NCI-H524 treated with DMSO at 0.1 percent for 48 hours (cell line): ENCODE measurements at regions not wholly inside any gene's neighbourhood (a gene's known extent, or its start where the extent isn't known, plus 50 kb on each side); places are given as distances from the start of the nearest gene placed in this dataset.
A peak's percentile ranks its signal among the peaks of the same experiment; 100 is the strongest.
"Not testable (repeated sequence)": the region's sequence is repeated elsewhere in the genome, so short reads cannot be mapped to it uniquely, and the experiment has no call there.

Experiments used
- DNase-seq: peaks from one replicate; lab custom pipeline; 2025; lab: John Stamatoyannopoulos, UW

GRCh38 chr7:36038063-36038721 lies 114.9 kb upstream of the EEPD1 start:
- no peak for DNase-seq

- no peak for DNase-seq
Measured at GRCh38 chr7:36039243-36039642, 113.8 kb upstream of the EEPD1 start.

DNA sequence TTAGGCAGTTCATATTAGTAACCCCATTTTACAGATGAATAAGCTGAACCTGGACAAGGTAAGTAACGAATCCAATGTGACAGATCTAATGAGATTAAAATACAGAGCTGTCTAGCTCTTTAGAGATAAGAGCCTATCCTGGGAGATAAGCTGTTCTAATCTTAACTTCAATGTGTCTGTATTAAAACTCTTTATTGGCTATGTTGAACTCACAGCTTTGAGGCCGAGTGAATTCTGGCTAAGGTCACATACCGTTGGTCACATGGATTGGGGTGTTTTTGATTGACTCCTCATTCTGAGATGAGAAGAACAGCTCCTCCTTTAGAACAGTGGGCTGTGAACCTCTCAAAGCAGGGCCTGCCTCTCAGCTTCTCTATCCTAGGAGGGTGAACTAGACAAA lies 113.4 kb upstream of the EEPD1 start:
- DNase-seq: no peak

DNA sequence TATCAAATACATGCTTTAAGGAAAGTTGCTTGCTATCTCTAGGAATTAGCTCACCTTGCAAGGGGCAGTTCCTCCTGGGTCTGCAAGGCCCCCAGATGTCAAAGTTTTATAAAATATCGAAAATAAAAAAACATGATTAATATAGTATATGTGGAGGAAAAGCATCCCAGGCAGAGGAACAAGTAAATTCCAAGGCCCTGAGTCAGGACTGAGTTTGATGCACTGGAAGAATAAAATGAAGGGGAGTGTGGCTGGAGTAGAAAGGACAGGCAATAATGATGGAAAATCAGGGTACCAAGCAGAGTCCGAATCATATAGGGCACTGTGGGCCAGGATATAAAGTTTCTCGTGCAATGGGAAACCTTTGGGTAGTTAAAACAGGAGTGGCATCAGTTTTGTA lies 112.4 kb upstream of the EEPD1 start:
- DNase-seq: no peak

DNA sequence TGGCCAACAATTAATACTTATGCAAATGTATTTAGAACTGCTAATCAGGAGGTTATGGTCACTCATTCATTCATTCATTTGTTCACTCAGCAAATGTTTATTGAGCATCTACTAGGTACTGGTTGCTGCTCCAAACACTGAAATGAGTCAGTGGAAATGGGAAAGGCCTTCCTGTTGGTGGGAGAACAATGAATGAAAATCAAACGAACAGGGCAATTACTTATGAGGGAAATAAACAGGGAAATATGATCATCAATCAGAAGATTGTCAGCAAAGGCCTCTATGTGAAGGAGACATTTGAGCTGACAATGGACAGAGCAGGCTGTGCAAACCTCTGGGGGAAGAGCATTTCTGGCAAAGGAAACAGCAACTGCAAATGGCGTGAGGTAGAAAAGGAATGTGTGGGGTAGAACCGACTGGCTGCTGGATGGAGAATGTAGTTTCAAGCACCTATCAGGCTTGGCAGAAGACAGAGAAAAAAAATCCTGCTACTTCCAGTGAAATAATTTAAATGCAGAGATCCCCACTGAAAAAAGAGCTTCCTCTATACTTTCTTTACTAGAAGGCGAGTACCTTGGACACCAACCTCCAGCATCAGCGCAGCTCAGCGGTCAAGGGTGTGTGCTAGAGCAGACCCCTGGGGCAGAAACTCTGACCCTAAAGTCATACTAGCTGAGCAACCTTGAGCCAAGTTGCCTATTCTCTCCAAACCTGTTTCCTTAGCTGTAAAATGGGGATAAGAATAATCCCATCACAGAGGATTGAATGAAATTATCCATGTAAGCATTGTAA lies 108.8 kb upstream of the EEPD1 start:
- no peak for DNase-seq

DNA sequence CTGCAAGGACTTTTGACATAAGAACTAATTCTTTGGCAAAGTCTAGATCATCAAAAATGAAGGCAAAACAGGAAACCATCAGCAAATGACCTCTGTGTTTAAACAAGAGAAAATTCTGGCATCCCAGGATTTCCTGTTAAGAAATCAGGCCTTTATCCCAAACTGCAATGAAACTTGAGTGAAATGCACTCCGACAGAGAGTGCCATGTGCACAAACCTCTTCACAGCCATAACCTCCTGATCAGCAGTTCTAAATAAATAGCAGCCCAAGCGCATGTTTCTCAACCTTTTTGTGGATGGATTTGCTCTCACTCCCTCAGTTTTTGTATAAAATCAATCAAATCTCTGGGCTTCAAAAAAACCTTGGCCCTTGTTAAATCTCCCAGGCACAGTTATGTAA lies 107.7 kb upstream of the EEPD1 start:
- DNase-seq: no peak

DNA sequence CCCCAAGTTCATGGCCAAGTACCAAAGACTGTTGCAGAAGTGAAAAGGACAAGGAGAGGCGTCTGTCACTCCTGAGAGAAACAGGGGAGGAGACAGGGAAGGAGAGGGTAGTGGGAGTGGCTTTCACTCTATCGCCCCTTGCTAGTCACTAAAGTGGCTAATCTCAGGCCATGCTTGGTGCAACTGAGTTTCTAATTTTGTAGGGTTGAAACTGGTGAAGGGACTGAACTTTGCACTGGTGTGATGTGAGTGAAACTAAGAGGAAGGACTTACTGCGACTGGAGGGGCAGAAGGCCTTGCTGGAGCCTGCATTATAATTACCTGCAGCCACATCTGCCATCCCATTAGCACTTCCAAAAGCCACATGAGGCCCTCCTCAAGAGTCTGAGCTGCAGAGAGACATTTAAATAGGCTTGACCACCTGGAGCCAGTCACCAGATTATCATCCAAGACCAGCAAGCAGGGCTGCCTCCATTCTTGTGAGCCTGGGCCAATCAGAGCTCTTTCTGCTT lies 107.2 kb upstream of the EEPD1 start:
- peak; percentile 95 for DNase-seq

- no peak for DNase-seq
Measured at GRCh38 chr7:36047091-36047658, 105.9 kb upstream of the EEPD1 start.

DNA sequence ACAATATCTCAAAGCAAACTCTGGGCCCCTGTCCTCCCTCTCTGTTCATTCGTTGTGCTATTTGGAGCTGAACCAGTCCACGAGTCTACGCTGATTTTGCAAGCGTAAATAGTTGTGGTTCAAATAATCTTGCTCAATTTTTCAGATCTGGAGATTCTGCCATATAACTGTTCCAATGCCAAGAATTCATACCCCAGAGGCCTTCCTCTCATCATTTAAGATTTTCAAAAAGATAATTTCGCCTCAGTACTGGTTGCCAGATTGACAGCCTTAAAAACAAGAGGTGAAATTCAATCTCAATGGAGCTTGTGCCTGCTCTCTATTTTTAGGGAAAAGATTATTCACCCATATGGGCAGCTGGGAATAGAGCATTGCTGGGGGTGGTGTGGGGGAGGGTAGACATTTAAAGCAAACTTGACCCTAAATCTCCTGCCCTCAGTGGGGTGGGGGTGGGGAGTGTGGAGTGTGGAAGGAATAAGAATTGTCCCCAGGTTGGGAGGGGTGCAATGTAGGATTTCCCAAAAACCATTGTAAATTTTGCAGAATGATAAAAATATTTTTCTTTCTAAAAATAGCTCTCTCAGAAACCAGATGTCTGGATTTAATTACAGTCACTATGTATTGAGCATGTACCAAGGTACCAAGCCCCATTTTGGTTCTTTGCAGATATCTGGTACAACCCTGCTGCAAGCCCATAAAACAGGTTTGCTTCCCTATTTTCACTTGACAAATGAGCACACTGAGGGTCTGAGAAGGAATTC lies 104.7 kb upstream of the EEPD1 start:
- DNase-seq: peak; percentile 77

GRCh38 chr7:36048902-36049240 lies 104.2 kb upstream of the EEPD1 start:
- peak; percentile 44 for DNase-seq

GRCh38 chr7:36051501-36051900 lies 101.6 kb upstream of the EEPD1 start:
- peak; percentile 46 for DNase-seq

DNA sequence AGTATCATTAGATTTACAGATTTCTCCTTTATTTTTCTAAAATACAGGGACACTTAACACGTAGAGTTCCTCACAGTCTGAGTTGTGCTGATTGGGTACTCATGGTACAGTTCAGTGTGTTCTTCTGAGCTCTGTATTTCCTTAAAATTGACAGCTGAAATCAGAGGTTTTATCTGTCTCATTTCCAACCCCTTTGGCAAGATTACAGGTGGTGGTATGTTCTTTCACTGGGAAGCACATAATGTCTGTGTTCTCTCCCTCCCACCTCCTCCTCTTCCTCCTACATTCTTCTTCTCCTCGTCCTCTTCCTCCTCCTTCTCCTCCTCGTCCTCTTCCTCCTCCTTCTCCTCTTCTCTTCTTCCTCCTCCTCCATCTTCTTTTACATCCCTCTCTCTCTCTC lies 99.5 kb upstream of the EEPD1 start:
- no peak for DNase-seq

- no peak for DNase-seq
Measured at GRCh38 chr7:36054637-36055036, 98.4 kb upstream of the EEPD1 start.

GRCh38 chr7:36055207-36055606 lies 97.8 kb upstream of the EEPD1 start:
- DNase-seq: no peak

DNA sequence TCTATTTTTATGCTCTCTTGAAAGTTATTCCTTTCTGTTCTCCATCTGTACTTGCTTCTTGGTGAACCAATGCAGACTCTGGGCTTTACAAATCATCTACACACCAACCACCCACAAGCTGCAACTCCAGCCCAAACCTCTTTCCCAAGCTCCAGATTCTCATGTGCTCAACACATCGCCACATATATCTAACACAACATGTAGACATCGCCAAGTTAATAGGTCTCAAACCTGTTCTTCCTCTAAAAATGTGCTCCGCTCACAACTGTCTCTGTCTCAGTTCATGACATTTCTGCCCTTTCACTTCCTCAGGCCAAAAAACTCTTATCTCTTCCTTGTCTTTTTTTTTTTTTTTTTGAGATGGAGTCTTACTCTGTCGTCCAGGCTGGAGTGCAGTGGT lies 95.7 kb upstream of the EEPD1 start:
- DNase-seq: no peak

- no peak for DNase-seq
Measured at GRCh38 chr7:36058020-36058592, 94.9 kb upstream of the EEPD1 start.

DNA sequence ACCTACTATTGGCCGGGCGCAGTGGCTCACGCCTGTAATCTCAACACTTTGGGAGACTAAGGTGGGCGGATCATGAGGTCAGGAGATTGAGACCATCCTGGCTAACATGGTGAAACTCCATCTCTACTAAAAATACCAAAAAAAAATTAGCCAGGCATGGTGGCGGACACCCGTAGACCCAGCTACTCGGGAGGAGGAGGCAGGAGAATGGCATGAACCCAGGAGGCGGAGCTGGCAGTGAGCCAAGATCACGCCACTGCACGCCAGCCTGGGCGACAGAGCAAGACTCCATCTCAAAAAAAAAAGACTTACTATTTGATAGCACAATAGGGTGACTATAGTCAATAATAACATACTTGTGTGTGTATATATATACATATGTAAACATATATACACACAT lies 92.7 kb upstream of the EEPD1 start:
- DNase-seq: not testable (repeated sequence)

GRCh38 chr7:36062154-36062815 lies 90.8 kb upstream of the EEPD1 start:
- DNase-seq: no peak

- no peak for DNase-seq
Measured at GRCh38 chr7:36064676-36065075, 88.4 kb upstream of the EEPD1 start.

DNA sequence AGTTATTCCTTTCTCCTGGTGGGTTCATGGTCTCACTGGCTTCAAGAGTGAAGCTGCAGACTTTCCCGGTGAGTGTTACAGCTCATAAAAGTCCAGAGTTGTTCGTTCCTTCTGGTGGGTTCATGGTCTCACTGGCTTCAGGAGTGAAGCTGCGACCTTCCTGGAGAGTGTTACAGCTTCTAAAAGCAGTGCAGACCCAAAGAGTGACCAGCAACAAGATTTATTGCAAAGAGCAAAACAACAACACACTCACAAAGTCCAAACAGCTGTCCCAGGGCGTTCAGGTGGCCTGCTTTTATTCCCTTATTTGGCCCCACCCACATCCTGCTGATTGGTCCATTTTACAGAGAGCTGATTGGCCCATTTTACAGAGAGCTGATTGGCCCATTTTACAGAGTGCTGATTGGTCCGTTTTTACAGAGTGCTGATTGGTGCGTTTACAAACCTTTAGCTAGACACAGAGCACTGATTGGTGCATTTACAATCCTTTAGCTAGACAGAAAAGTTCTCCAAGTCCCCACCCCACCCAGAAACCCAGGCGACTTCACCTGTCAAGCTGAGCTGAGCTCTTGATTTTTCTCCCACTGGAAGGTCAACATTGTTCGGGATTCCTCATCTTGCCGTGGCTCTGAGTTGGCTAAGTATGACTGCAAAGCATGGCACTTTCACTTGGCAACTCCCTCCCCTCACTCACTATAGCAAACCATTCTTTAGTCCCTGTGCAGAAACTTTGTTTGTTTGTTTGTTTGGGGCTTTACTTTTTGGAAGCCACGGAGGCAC lies 87.3 kb upstream of the EEPD1 start:
- DNase-seq: not testable (repeated sequence)

GRCh38 chr7:36066343-36066664 lies 86.8 kb upstream of the EEPD1 start:
- DNase-seq: no peak
